HG02678 (cell line): ENCODE measurements at regions not wholly inside any gene's neighbourhood (a gene's known extent, or its start where the extent isn't known, plus 50 kb on each side); places are given as distances from the start of the nearest gene placed in this dataset.

Experiments
- ATAC-seq: cut with Tn5 transposase; IDR thresholded peaks from one replicate; pipeline ENCODE4 v1.9.1; 2021; ENCODE audit warnings: mild to moderate bottlenecking, moderate library complexity; ENCODE audit not compliant: unreplicated experiment

DNA sequence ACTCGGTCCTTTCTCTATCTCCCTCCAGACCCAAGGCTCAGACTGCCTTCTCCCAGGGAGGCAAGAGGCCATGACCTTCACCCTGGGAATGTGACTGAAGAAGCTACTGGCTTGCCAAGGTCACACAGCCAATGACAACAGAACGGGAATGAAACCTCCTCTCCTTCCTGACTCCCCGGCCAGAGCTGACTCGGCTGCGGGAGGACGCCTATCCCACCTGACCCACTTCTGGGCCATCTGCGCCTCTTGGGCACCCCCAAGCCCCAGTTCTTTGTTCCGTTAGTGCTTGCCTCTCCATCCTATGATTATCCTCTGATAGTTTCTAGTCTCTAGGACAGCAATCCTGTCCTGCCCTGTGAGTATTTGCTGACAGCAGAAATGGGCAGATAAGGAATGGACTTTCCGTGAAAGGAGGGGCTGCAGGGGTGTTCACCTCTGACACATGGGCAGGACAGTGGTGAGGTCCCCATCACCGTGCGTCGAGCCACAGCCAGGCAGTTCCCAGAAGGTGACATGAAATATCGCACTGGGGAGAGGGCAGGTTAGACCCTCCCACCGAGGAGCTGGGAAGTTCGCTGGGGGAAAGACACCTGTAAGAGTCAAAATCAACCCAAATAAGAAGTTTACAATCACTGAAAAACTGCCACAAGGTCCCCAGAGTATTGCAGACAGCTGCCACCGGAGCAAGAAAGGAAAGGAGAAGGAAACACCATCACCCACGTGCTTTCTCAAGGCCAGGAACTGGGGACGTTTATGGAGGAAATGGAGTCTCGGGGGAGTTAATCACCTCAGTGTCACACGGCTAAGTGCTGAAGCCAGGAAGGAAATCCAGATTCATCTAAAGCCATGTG is 63.0 kb downstream of the INSIG1 start:
- no peak for ATAC-seq

DNA sequence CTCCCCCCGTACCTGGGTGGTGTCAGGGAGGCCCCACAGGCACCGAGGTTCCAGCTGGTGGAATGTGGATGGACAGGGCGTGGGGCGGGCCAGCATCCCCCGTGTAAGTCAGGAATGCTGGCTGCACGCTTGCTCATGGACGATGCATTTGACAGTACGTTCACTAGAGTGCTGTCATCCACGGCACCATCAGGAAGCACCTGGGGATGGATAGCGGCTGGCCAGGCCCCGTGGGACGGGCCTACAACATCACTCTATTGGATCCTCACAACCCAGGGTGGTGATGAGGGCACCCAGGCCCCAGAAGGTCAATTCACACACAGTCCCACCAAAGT is 63.6 kb downstream of the INSIG1 start:
- ATAC-seq, result no peak

DNA sequence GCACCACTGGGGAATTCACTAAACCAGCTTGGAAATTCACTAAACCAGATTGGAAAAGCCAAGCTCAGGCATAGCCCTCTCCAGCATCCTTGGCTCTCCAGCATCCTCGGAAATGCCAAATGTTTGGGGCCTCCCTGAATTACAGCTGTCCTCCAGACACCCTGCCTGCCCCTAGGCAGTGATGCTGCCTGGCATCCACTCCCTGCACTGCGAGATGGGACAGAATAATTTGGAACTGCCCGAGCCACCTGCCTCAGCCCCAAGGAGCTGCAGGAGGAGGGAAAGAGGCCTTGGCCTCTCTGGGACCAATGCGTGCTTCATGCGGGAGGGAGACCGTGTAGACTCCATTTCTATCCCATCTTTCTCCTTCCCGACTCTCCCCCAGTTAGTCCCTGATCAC is 64.3 kb downstream of the INSIG1 start:
- ATAC-seq, result no peak

DNA sequence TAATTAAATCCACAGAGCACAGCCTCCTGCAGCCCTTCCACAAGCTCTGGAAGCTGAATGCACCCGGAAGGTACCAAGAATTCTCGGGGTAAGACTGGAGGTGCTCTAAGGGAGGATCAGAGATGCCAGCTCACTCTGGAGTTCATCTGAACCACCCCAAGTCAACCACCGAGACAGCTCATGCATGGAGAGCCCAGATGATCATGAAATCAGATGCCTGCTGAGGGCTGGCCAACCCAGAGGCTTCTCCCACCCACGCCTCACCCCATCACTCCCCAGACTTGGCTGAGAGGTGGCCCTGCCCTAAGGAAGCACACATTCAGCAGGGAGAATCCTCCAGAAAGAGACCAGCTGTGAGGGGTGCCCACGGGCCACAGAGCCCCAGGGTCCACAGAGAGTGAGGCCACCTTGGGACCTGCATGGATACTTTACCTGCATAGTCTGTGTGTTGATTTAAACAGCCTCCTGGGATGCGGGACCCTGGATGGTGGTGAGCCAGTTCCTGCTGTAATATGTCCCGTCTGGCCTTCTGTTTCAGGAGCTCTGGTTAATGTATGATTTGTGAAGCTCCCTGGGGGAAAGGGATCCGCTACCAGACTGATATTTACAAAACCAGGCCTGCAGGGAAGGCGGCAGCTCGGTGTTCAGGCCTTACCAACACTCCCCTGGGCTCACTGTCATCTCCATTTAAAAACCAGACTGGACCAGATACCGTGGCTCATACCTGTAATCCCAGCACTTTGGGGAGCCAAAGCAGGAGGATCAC is 64.9 kb downstream of the INSIG1 start:
- ATAC-seq, result no peak

DNA sequence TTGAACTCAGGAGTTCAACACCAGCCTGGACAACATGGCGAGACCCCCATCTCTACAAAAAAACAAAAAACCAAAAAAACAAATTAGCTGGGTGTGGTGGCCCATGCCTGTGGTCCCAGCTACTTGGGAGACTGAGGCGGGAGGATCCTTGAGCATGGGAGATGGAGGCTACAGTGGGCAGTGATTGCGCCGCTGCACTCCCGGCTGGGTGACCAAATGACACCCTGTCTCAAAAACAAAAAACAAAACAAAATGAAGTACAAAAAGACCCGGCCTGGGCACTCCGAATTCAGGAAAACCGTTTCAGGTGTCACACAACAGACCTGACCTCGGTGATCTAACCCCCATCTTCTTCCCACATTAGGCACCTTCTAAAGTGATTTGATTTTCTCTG is 65.5 kb downstream of the INSIG1 start:
- no peak for ATAC-seq

DNA sequence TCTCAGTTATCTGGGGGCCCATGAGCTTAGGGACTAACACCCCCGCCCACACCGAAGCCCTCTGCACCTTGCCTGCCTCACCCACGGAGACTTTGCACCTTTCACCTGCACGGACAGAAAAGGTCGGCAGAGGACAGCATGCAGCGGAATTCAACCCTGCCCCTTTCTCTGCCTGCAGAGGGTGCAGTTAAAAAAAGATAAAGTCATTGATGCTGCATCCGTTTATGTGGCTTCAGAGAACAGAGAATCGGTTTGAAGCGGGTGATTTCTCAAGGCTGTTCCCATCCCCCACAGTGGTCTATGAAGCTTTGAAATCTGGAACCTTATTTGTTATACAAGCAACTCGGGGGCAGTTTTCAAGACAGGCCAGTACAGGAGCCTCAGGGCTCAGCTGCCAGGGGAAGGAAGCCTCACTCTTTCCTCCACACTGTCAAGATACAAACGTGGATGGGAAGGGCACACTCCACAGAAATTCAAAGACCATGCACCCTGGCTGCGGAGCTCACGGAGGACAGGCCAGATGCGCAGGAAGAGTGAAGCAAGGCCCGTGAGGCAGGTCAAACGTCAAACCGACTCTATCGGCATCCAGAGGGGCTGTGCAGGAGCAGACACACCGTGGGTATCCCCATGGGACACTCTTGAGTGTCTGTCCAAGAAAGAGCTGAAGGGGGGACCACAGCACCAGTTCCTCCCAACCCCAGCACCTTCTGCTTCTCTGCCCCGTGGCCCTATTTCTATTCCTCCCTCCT is 66.3 kb downstream of the INSIG1 start:
- no peak for ATAC-seq

DNA sequence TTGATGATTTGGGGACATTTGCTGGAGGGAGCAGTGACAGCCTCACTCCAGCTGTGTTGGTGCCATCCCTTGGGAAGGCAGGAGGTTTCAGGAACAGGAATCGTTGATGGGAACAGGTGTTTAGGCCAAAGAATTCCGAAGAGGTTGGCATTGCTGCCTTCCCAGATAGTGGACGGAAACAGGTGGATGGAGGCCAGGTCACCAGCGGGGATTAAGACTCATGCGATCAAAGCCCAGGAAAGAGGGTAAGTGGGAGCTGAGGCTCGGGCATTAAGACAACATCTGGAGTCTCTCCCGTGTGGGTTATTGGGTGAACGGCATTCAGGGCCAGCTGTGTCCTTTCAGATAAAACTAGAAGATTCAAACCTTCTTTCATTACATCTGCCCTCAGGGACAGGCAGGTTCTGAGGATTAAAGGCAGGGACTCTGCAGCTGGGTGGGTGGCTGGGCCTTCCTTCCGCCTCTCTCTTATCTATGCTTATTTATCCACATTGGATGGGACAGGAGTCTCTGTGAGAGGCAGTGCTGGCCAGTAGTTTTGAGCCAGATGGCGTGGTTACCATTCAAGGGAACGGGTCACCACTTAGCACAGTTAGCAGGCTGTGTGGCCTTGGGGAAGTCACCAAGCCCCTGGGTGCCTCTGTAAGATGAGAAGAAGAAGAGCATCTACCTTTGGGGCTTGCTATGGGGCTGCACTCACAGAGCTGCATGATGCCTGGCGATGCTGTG is 67.6 kb downstream of the INSIG1 start:
- no peak for ATAC-seq

DNA sequence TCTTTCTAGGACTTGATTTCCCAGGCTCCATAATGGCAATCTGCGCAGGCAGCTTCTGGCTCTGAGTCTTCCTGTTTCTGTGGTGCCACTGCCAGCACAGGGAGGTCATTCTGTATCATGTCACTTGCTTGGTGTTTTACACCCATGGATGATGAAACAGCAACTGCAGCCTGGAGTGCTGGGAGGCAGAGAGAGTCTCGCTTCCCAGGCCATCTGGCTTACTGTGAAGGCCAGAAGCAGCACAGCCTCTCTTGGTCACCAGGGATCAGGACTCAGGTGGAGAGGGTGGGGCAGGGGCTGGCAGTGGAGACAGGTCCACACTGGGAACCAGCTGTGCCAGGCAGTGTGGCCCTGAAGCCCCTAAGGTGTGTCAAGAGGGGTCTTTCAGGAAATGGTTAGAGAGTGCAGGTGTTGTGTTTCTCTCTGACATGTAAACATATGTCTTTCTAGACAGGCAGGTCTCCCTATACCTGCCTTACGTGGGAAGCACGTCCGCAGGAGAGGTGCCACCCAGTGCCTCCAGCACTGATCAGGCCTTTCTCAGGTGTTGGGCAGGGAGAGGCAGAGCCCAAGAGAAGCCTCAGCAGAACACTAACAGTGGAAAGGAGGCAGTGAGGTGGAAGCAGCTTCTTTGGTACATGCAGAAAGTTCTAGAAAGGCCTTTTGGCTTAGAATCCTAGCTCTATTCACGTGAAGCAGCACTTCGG is 71.4 kb downstream of the INSIG1 start:
- no peak for ATAC-seq

DNA sequence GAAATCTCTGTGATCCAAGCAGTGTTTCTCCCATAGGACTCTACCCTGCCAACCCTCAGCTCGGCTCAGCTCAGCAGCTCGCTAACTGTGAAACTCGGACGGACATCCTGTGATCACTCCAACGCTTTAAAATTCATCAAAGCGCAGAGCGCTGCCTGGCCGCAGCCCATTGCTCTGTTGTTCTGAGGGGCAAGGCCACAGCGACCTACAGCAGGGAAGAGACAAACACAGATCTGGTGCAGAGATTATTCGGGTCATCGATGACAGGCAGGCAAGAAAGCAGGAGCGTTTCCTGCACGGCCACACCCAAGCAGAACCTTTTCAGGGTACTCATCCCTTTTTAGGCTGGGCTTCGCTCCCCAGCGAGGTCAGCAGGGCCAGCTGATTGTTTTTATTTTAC is 72.1 kb downstream of the INSIG1 start:
- no peak for ATAC-seq

DNA sequence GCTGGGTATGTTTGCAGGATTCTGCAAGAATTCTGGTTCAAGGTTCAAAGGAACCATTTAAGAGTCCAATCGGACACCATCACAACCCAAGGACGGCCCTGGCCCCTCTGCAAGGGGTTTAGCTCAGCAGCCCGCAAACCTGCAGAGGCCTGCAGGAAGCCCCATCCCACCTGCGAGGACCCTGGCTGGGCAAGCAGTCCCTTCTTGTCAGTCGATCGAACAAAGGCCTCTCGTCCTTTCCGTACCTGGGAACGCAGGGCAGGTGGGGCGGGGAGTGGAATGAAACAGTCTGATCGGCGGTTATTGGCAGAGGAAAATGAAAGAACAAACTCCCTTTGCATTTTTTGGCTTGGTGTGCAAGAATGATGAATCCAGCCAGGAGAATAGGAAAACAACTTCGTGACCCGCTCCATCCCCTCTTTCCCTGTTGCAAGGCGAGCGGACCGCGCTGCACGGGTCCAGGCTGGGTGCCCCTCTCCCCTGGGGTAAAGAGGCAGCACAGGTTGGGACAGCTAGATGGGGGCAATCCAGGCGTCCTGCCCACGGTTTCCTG is 73.7 kb downstream of the INSIG1 start:
- ATAC-seq, result no peak

DNA sequence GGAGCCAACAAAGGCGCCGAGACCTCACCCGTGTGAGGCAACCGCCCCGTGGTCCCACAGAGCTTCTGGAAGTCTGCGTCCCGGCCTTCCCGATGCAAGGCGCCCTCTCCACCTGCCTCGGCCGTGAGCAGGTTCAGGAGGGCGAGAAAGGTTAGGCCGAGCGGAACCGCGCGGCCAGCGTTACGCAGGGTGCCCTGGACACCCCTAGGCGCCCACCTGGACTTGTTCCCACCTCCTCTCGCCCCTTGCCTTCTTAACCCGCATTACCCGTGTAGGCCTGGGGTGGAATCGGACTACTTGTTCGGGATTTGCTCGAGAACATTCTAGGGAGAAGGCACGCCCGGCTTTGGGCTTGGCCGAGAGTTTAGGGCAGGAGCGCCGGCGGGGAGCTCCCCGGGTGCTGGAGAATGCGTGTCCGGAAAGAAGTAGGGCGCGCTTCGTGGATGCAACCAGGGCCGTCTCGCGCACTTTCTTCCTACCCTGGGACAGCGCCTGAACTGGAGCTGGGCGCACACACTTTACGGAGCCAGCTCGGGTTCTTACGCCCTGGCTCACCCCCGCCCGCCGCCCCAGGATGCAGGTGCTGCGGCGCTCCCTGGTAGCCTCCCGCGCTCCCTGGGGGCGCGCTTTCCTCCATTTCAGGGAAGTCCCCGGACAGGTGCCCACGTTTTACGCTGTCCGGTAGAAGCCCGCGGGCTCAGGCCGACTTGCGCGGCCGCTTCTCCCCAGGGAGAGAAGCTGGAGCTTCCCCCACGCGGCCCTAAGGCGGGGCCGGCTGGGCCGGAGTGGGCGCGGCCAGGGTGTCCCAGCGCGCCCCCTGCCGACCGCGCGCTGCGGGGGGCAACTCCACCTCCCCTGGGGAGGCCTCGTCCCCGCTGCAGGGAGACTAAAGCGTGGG is 74.5 kb downstream of the INSIG1 start:
- peak; percentile 37 for ATAC-seq

DNA sequence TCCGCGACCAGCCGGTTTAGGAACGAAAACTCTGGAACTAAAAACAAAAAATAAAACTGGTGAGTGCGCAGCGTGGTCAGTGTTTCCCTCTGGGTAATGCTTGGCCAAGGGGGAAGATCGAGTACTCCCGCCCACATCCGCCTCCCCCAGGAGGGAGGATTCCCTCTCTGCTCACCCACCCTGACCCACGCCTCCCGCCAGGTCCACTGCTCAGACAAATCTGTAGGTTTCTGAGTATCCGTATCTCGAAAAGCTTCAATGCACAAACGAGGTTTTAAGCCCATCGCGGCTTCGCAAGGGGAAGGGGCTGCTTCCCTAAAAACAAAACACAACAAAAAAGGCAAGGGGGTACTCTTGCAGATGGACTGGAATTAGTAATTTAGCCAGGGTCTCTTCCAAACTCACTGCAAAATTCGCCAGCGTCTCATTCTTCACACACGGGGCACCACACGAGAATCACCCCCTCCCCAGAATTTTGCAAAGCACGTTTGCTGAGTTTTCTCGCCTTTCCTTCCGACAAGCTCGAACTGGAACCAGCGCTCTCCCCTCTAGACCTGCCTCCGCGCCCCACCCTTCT is 75.2 kb downstream of the INSIG1 start:
- peak; percentile 16 for ATAC-seq

DNA sequence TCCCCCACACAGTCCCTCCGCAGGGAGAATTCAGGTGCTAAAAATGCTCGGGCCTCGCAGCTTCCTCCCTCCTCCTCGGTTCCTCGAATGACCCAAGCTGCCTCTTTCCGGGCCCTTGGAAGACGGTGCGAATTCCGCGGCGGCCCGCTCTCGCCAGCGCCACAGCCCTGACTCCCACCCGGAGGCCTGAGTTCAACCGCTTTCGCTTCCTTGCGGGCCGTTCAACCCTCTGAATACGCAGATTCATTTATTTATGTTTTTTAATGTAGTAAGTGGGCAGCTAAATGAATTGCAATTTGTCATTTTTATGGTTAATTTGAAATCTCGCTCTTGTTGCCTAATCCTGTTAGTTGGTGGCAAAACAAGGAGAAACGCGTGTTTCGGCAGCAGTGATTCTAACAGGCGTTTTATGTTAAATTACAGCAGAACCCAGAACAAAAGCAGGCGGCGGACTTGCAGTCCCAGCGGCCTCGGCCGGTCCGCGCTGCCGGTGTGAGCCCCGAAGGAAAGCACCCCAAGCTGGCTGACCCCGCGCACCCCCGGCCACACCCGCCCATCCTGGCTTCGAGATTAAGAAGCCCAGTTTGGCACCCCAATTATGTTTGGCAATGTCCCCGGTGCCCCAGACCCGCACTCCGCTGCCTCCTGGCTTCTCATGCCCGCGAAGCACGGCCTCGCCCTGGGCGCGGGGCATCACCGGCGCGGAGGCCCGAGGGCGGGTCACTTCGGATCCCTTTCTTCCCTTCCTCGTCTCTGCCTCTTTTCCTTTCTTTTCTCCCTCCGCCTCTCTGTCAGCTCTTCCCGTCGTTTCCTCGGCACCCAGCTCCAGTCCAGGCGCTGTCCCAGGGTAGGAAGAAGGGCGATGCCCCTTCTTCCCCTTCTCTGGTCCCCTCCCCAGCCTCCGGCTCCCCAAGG is 75.9 kb downstream of the INSIG1 start:
- no peak for ATAC-seq

DNA sequence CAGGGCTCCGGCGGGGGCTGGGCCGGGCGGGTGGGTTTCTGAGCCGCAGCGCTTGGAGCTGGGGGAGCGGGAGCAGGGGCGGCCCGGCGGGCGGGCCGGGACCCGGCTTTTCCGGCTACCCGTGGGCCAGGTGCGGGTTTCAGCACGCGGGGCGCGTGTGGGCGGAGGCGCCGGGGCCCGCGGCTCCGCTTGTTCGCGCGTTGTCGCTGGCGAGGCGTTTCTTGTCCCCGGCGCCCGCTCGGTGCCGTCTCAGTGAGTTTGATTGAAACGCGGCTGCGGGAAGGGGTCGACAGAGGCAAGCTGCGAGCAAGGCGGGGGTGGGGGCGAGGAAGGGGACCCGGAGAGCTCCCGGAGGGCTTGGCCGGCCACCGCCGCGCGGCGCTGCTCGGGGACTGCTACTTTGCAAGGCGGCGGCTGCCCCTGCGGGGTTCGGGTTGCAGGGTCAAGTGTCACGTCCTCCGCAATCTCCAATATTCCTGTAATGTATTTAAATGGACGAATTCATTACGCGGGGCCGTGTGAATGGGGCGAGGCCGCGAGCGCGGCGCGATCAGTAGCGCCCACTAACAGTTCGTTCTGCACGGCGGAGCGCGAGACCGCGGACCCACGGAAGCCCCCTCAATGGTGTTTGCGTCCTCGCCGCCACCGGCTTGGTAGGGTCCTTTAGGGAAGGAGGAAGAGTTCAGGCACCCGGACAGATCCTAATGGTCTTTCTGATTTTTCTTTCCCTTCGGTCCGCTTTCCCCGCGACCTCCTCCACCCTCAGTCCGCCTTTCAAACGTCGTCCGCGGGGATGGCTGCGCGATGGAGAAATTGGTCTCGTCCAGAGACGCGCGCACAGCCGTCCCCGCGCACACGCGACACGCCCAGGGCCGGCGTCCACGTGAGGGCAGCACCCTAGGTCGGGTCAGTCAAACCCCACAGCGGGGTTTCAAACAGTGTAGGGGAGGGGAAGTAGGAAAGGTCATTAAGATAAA is 76.9 kb downstream of the INSIG1 start:
- no peak for ATAC-seq

DNA sequence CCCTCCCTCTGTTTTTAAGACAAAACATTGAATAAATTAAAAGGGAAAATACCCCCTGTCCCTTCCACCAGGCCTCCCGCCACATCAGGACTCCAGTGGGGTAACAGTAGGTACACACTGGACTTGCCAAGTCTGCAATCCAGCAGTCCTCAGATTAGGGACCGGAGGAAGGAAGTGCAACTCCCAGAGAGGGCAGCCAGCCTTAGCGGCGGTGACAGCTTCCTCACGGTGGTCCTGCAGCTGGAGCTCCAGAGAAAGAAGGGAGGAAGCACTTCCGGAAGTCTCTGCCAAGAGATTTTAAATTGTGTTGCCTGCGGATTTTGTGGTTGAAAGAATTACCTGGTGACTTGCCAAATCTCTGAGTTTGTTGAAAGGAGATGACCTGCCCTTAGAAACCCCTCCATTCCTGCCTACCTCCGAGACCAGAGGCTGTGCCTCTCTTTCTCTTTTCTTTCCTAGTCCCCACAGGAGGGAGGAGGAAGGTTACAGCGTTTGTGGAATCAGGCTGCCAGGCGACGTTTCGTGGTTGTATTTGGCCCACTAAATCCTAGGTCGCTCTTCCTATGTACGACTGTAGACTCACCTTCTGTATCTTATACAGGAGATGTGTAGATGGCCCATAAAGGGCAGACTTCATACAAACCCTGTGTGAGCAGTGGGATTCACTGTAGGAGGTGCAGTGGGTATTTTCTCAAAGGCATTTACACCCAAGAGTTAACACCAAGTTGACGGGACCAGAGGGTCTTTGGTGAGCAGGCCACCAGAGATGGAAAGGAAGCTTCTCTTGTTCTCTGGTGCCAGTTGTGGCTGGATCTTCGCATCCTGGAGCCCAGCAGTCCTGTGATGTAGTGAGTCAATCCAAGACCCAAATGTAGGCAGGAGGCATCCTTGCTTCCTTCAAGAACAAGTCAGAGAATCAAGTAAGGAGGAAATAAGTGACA is 77.9 kb downstream of the INSIG1 start:
- ATAC-seq, result no peak
